Panc1 (cell line): ENCODE measurements at regions not wholly inside any gene's neighbourhood (a gene's known extent, or its start where the extent isn't known, plus 50 kb on each side); places are given as distances from the start of the nearest gene placed in this dataset.

Experiments used
- CTCF ChIP-seq: fragments of 450-650 bp; IDR thresholded peaks from 2 replicates; pipeline ENCODE4 v1.5.1; 2017; ENCODE audit warnings: mild to moderate bottlenecking
- POLR2AphosphoS5 ChIP-seq: IDR thresholded peaks from 2 replicates; pipeline ENCODE4 v1.6.1; 2012; ENCODE audit warnings: mild to moderate bottlenecking, low read depth, low read length, moderate library complexity

DNA sequence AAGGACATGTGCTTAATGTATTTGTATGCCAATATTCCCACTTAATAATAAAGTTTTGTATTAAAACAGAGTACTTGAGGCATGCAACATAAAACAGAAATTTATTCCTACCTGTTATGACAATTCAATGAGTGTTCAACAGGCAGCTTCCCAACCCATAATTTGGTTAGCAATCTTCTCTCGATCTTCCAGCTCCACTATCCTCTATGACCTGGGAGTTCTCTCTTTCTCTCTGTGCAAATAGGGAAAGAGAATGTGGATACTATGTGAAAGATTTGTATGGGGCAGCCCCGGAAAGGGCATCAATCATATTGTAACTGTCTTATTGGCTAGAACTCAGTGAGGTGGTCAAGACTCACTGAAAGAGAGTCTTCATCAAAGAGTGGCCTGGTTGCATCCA is 644.9 kb upstream of the PCDH20 start:
- no peak for TF ChIP-seq CTCF
- no peak for TF ChIP-seq POLR2AphosphoS5
